ENCODE measurements at regions not wholly inside any gene's neighbourhood (a gene's known extent, or its start where the extent isn't known, plus 50 kb on each side); places are given as distances from the start of the nearest gene placed in this dataset.

GRCh38 chr5:118302786-118303185, 685.6 kb downstream of the DTWD2 start:
- Histone ChIP-seq H3K27me3 (ENCODE audit: insufficient read depth, low read depth) (no peaks in the 10 kb centered on the region), H3K9me3 (ENCODE audit: insufficient read depth, low read depth) (no peaks in the 10 kb centered on the region), H2AFZ (no peak overlapping the region), H3K9me2 (ENCODE audit: insufficient read depth) (no peaks in the 10 kb centered on the region; the same call in 1 of the 2 replicates), H4K20me1 (ENCODE audit: insufficient read depth) (no peaks in the 10 kb centered on the region), H3K27ac (no peak overlapping the region), H3K4me1 (replicated peaks; ENCODE audit: insufficient read depth) (no peaks in the 10 kb centered on the region), H3K4me3 (no peak overlapping the region), H3F3A (ENCODE audit: insufficient read depth, low read depth) (no peaks in the 10 kb centered on the region), H3K36me3 (ENCODE audit: low read depth) (no peaks in the 10 kb centered on the region), H3K79me2 (ENCODE audit: low read depth) (no peaks in the 10 kb centered on the region), H3K4me2 (no peak overlapping the region)
- intact Hi-C loops (cut with micrococcal nuclease; ENCODE audit: unreplicated experiment) = no loop called here
- POLR2A ChIA-PET (ENCODE audit: unreplicated experiment) = no interaction called here
- CTCF ChIA-PET = no interaction called here
- DNase-seq = no peak
- no peak for TF ChIP-seq EZH2 (IDR thresholded peaks at IDR 0.05; ENCODE audit: low read depth)
- TF ChIP-seq CTCF (conservative IDR thresholded peaks at IDR 0.05) = no peak
- BruUV-seq (replicated peaks) = no TSS peak

GRCh38 chr5:118301696-118302095, 686.7 kb downstream of the DTWD2 start:
- ChIA-PET CTCF (no interaction called here), POLR2A (ENCODE audit: unreplicated experiment) (no interaction called here)
- H3K4me3 ChIP-seq = no peak overlapping the region
- H3K27ac ChIP-seq = no peak overlapping the region
- H3K4me1 ChIP-seq (replicated peaks; ENCODE audit: insufficient read depth) = no peaks in the 10 kb centered on the region
- no peak overlapping the region for H2AFZ ChIP-seq
- H3K27me3 ChIP-seq (ENCODE audit: insufficient read depth, low read depth) = no peaks in the 10 kb centered on the region
- no peaks in the 10 kb centered on the region for H3K79me2 ChIP-seq (ENCODE audit: low read depth)
- BruUV-seq (replicated peaks) = no TSS peak
- H3F3A ChIP-seq (ENCODE audit: insufficient read depth, low read depth) = no peaks in the 10 kb centered on the region
- no peaks in the 10 kb centered on the region for H4K20me1 ChIP-seq (ENCODE audit: insufficient read depth)
- H3K4me2 ChIP-seq = no peak overlapping the region
- no peaks in the 10 kb centered on the region for H3K36me3 ChIP-seq (ENCODE audit: low read depth)
- H3K9me2 ChIP-seq (ENCODE audit: insufficient read depth) = no peaks in the 10 kb centered on the region; the same call in 1 of the 2 replicates
- DNase-seq = no peak
- no peaks in the 10 kb centered on the region for H3K9me3 ChIP-seq (ENCODE audit: insufficient read depth, low read depth)
- no peak for TF ChIP-seq EZH2 (IDR thresholded peaks at IDR 0.05; ENCODE audit: low read depth)
- no peak for TF ChIP-seq CTCF (conservative IDR thresholded peaks at IDR 0.05)
- intact Hi-C loops (cut with micrococcal nuclease; ENCODE audit: unreplicated experiment) = no loop called here

- Histone ChIP-seq H3K4me2 (no peak overlapping the region), H3F3A (ENCODE audit: insufficient read depth, low read depth) (no peaks in the 10 kb centered on the region), H3K9me2 (ENCODE audit: insufficient read depth) (no peaks in the 10 kb centered on the region), H3K27me3 (ENCODE audit: insufficient read depth, low read depth) (no peaks in the 10 kb centered on the region), H2AFZ (no peak overlapping the region), H3K4me3 (no peak overlapping the region), H4K20me1 (ENCODE audit: insufficient read depth) (no peaks in the 10 kb centered on the region), H3K4me1 (replicated peaks; ENCODE audit: insufficient read depth) (no peaks in the 10 kb centered on the region), H3K79me2 (ENCODE audit: low read depth) (no peaks in the 10 kb centered on the region), H3K27ac (no peak overlapping the region), H3K9me3 (ENCODE audit: insufficient read depth, low read depth) (no peaks in the 10 kb centered on the region), H3K36me3 (ENCODE audit: low read depth) (no peaks in the 10 kb centered on the region)
- no TSS peak for BruUV-seq (replicated peaks)
- no peak for DNase-seq
- TF ChIP-seq CTCF (conservative IDR thresholded peaks at IDR 0.05) (no peak), EZH2 (IDR thresholded peaks at IDR 0.05; ENCODE audit: low read depth) (no peak)
- intact Hi-C loops (cut with micrococcal nuclease; ENCODE audit: unreplicated experiment) = no loop called here
- ChIA-PET CTCF (no interaction called here), POLR2A (ENCODE audit: unreplicated experiment) (no interaction called here)
Measured at GRCh38 chr5:118295045-118295444, 693.3 kb downstream of the DTWD2 start.
